RWPE2 (cell line): ENCODE measurements at regions not wholly inside any gene's neighbourhood (a gene's known extent, or its start where the extent isn't known, plus 50 kb on each side); places are given as distances from the start of the nearest gene placed in this dataset.

ENCODE experiments used
- ATAC-seq: fragments of 200-7000 bp; cut with Tn5 transposase; 3 replicates; pipeline ENCODE4 v1.9.1; 2021; ENCODE audit warnings: low read depth
- DNase-seq: peaks from one replicate; pipeline ENCODE4 v3.0.0-alpha.2; 2020; ENCODE audit warnings: low spot score
- H3K27ac ChIP-seq: fragments of 450-650 bp; 2 replicates; pipeline ENCODE4 v1.5.1; 2017; ENCODE audit warnings: mild to moderate bottlenecking; ENCODE audit not compliant: poor library complexity, severe bottlenecking
- H3K27me3 ChIP-seq: fragments of 250-450 bp; sonication (Bioruptor Pico); 2 replicates; pipeline ENCODE4 v1.5.1; 2021; ENCODE audit warnings: mild to moderate bottlenecking, moderate library complexity; ENCODE audit not compliant: insufficient read depth, poor library complexity, severe bottlenecking
- H3K36me3 ChIP-seq: fragments of 250-450 bp; sonication (Bioruptor Pico); 2 replicates; pipeline ENCODE4 v1.5.1; 2020; ENCODE audit warnings: low read depth, mild to moderate bottlenecking, moderate library complexity
- H3K4me1 ChIP-seq: fragments of 250-450 bp; sonication (Bioruptor Pico); 2 replicates; pipeline ENCODE4 v1.5.1; 2021; ENCODE audit warnings: mild to moderate bottlenecking, moderate library complexity; ENCODE audit not compliant: insufficient read depth, poor library complexity, severe bottlenecking
- H3K4me3 ChIP-seq: fragments of 250-450 bp; sonication (Bioruptor Pico); 2 replicates; pipeline ENCODE4 v1.5.1; 2021; ENCODE audit warnings: mild to moderate bottlenecking, moderate library complexity; ENCODE audit not compliant: severe bottlenecking
- H3K9me3 ChIP-seq: fragments of 250-450 bp; sonication (Bioruptor Pico); 2 replicates; pipeline ENCODE4 v1.5.1; 2021; ENCODE audit warnings: mild to moderate bottlenecking, moderate library complexity; ENCODE audit not compliant: severe bottlenecking
- TF ChIP-seq, protein P1 (sequence below): fragments of 450-650 bp; IDR thresholded peaks from one replicate; pipeline ENCODE4 v1.5.1; 2017; ENCODE audit warnings: mild to moderate bottlenecking, moderate library complexity; ENCODE audit not compliant: poor library complexity, severe bottlenecking

GRCh38 chr7:12137283-12137682 is 73.8 kb upstream of the TMEM106B start:
- Histone ChIP-seq H3K27me3 (no peaks in the 10 kb centered on the region), H3K9me3 (no peaks in the 10 kb centered on the region), H3K27ac (no peak overlapping the region), H3K36me3 (no peaks in the 10 kb centered on the region), H3K4me3 (no peak overlapping the region), H3K4me1 (no peaks in the 10 kb centered on the region)
- ATAC-seq (no peak), DNase-seq (no peak)
- TF ChIP-seq, protein P1, sequence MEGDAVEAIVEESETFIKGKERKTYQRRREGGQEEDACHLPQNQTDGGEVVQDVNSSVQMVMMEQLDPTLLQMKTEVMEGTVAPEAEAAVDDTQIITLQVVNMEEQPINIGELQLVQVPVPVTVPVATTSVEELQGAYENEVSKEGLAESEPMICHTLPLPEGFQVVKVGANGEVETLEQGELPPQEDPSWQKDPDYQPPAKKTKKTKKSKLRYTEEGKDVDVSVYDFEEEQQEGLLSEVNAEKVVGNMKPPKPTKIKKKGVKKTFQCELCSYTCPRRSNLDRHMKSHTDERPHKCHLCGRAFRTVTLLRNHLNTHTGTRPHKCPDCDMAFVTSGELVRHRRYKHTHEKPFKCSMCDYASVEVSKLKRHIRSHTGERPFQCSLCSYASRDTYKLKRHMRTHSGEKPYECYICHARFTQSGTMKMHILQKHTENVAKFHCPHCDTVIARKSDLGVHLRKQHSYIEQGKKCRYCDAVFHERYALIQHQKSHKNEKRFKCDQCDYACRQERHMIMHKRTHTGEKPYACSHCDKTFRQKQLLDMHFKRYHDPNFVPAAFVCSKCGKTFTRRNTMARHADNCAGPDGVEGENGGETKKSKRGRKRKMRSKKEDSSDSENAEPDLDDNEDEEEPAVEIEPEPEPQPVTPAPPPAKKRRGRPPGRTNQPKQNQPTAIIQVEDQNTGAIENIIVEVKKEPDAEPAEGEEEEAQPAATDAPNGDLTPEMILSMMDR: no peak

DNA sequence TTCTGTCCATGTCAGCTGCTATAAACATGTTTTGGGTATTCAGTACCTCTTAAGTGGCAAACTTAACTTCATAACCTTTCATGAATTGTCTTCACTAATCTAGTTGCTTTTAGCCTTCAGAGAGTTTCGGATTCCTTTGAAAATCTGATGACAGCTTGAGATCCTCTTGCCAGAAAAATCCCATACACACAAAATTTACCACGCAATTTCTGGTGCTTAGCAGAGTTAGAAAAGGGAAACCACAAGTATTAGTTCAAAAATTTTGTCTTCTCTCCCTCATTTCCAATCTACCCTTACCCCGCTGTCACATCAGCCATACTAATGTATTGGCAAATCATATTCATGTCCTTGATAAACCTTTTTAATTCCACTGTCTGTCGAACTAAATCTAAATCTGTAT is 72.7 kb upstream of the TMEM106B start:
- ATAC-seq: no peak

GRCh38 chr7:12139416-12139815 is 71.7 kb upstream of the TMEM106B start:
- TF ChIP-seq, protein P1: no peak
- H3K4me3 ChIP-seq: no peak overlapping the region
- no peaks in the 10 kb centered on the region for H3K4me1 ChIP-seq
- H3K9me3 ChIP-seq: no peaks in the 10 kb centered on the region
- ATAC-seq (no peak), DNase-seq (no peak)
- no peak overlapping the region for H3K27ac ChIP-seq
- no peaks in the 10 kb centered on the region for H3K36me3 ChIP-seq
- no peaks in the 10 kb centered on the region for H3K27me3 ChIP-seq

More for the DNA sequence above, 72.7 kb upstream of the TMEM106B start:
- Histone ChIP-seq H3K27me3 (no peaks in the 10 kb centered on the region), H3K4me3 (no peak overlapping the region), H3K9me3 (no peaks in the 10 kb centered on the region), H3K27ac (no peak overlapping the region), H3K4me1 (no peaks in the 10 kb centered on the region), H3K36me3 (no peaks in the 10 kb centered on the region)
- TF ChIP-seq, protein P1: no peak
- no peak for DNase-seq

DNA sequence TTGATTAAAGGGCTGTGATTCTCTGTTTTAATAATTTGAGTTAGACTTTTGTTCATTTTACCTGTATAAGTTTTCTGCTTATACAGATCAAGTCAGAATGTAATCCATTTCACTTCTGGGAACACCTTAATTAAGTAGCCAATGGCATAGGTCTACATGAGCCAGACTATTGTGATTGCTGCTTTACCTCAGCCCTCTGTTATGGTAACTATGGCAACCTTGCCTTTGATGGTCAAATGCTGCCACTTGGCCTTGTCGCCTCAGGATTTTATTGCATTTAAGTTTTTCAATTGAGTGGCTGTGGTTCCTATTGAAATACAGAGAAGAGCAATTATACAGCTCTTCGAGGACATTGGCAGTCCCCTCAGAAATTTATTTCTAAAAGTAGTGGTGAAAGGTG is 64.3 kb upstream of the TMEM106B start:
- Histone ChIP-seq H3K9me3 (no peaks in the 10 kb centered on the region), H3K27ac (no peak overlapping the region), H3K4me3 (no peak overlapping the region), H3K4me1 (no peaks in the 10 kb centered on the region), H3K36me3 (no peaks in the 10 kb centered on the region), H3K27me3 (no peaks in the 10 kb centered on the region)
- DNase-seq (no peak), ATAC-seq (no peak)
- TF ChIP-seq, protein P1: no peak

DNA sequence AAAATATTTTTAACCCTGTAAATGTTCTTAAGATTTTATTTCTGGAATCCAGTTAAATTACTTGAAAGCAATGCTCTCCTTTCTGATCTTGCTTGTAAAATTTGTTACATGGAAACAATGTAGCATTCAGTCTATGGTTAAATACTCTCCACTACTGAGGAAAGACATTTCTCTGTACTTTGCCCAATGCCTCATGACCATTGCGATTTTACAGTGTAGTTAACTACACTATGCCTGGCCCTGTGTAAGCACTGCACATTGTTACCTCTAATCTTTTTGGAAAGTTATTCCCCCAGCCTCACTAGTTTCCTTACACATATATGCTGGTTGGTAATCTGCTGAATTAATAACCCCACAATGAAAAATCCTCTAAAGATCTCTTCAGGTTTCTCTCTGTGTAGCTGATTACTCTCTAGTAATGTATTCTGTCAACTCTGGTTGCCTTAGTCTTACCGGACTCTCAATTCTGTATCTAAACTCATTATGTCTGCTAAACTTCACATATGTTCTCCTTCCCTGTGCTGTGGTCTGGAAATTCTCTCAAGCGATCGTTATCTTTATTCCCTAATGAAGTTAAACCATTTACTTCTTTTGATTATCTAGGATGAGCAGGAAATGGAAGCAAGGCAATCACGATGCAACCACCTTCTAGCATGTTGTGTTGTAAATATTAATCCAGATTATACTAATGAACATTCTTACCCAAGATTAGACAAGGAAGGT is 58.7 kb upstream of the TMEM106B start:
- no peak overlapping the region for H3K27ac ChIP-seq
- H3K27me3 ChIP-seq: no peaks in the 10 kb centered on the region
- H3K36me3 ChIP-seq: no peaks in the 10 kb centered on the region
- no peak overlapping the region for H3K4me3 ChIP-seq
- no peaks in the 10 kb centered on the region for H3K4me1 ChIP-seq
- no peak for ATAC-seq
- no peak for DNase-seq
- H3K9me3 ChIP-seq: no peaks in the 10 kb centered on the region
- TF ChIP-seq, protein P1: no peak
